ENCODE measurements at regions not wholly inside any gene's neighbourhood (a gene's known extent, or its start where the extent isn't known, plus 50 kb on each side); places are given as distances from the start of the nearest gene placed in this dataset.

GRCh38 chr3:99286266-99286845 is 352.0 kb upstream of the COL8A1 start:
- TF ChIP-seq POLR2AphosphoS5 (IDR thresholded peaks at IDR 0.05) (no peak), POLR2A (IDR thresholded peaks at IDR 0.05) (no peak)

Measured in upper lobe of left lung (tissue), 4 donors.